B cell (primary cell): ENCODE measurements at regions not wholly inside any gene's neighbourhood (a gene's known extent, or its start where the extent isn't known, plus 50 kb on each side); places are given as distances from the start of the nearest gene placed in this dataset.

ENCODE experiments used
- ATAC-seq: fragments of 200-7000 bp; cut with Tn5 transposase; one replicate; pipeline ENCODE4 v1.10.0; 2021; ENCODE audit warnings: low read depth, mild to moderate bottlenecking, moderate number of reproducible peaks, moderate library complexity
- CTCF ChIA-PET: fragments of 350-600 bp; sonication (Branson Sonifier 250); formaldehyde crosslinking; loops from one replicate; lab custom pipeline; 2021; ENCODE audit warnings: antibody characterized with exemption, inconsistent platforms; lab: Charles Lee
- POLR2A ChIA-PET: fragments of 350-600 bp; sonication (Branson Sonifier 250); formaldehyde crosslinking; loops from one replicate; lab custom pipeline; 2021; ENCODE audit warnings: antibody characterized with exemption; lab: Charles Lee
- DNase-seq: peaks from one replicate; pipeline ENCODE4 v3.0.0; 2013
- H2AFZ ChIP-seq: 2 replicates; pipeline ENCODE4 v1.6.1; 2012; ENCODE audit warnings: mild to moderate bottlenecking, low read depth, low read length; ENCODE audit not compliant: insufficient read depth, poor library complexity, severe bottlenecking
- H3K27ac ChIP-seq, 2 donors: 1 replicate in 1 of 2; 2 replicates in 1 of 2; pipeline ENCODE4 v1.5.1; 2012 to 2013; ENCODE audit warnings: low read length in 2 of 2, mild to moderate bottlenecking in 2 of 2, moderate library complexity in 1 of 2
- H3K27me3 ChIP-seq, 4 experiments: fragments of 200-600 bp in 1 of 4; sonication (generic) in 1 of 4; replicated peaks in 1 of 4; 1 replicate in 2 of 4; 2 replicates in 2 of 4; pipeline versions ENCODE4 v1.6.1 to v1.7.0; 2013 to 2016; ENCODE audit warnings: low read length in 3 of 4, mild to moderate bottlenecking in 2 of 4, mixed read lengths in 1 of 4, moderate library complexity in 1 of 4; ENCODE audit not compliant: insufficient read depth in 4 of 4, control insufficient read depth in 3 of 4; ENCODE audit errors: control extremely low read depth in 1 of 4
- H3K36me3 ChIP-seq, 2 experiments: replicated peaks in 1 of 2; 1 replicate in 1 of 2; 2 replicates in 1 of 2; pipeline versions ENCODE4 v1.6.1 to v1.7.1; 2013; ENCODE audit warnings: low read length in 1 of 2; ENCODE audit not compliant: insufficient read depth in 2 of 2, control insufficient read depth in 1 of 2; ENCODE audit errors: control extremely low read depth in 1 of 2, extremely low read depth in 1 of 2
- H3K4me1 ChIP-seq, 2 donors: fragments of 200-600 bp in 1 of 2; sonication (generic) in 1 of 2; 1 replicate in 1 of 2; 2 replicates in 1 of 2; pipeline versions ENCODE4 v1.5.1 to v1.6.1; 2013 to 2017; ENCODE audit warnings: low read length in 2 of 2; ENCODE audit not compliant: control insufficient read depth in 2 of 2, insufficient read depth in 2 of 2
- H3K4me2 ChIP-seq: replicated peaks from 2 replicates; pipeline ENCODE3; 2012; ENCODE audit warnings: mild to moderate bottlenecking, low read depth, low read length; ENCODE audit not compliant: poor library complexity, severe bottlenecking
- H3K4me3 ChIP-seq, 5 experiments: fragments of 200-600 bp in 1 of 5; sonication (generic) in 1 of 5; 1 replicate in 3 of 5; 2 replicates in 2 of 5; pipeline versions ENCODE4 v1.5.1 to v1.7.0; 2011 to 2016; ENCODE audit warnings: low read length in 4 of 5, mild to moderate bottlenecking in 4 of 5, low read depth in 2 of 5, control low read depth in 1 of 5, moderate library complexity in 1 of 5; ENCODE audit not compliant: insufficient read depth in 1 of 5; ENCODE audit errors: control extremely low read depth in 1 of 5, extremely low read depth in 1 of 5
- H3K79me2 ChIP-seq: fragments of 200-600 bp; sonication (generic); one replicate; pipeline ENCODE4 v1.6.0; 2016; ENCODE audit warnings: low read length; ENCODE audit not compliant: control insufficient read depth, insufficient read depth
- H3K9ac ChIP-seq: fragments of 200-600 bp; sonication (generic); 2 replicates; pipeline ENCODE4 v1.6.1; 2017; ENCODE audit warnings: mild to moderate bottlenecking, low read length, moderate library complexity
- H3K9me3 ChIP-seq, 3 donors: one replicate each; pipeline versions ENCODE4 v1.6.1 to v1.7.1; 2013; ENCODE audit warnings: low read length in 2 of 3; ENCODE audit not compliant: control insufficient read depth in 2 of 3, insufficient read depth in 1 of 3; ENCODE audit errors: control extremely low read depth in 1 of 3
- H4K20me1 ChIP-seq: 2 replicates; pipeline ENCODE4 v1.6.0; 2012; ENCODE audit warnings: mild to moderate bottlenecking, low read length; ENCODE audit not compliant: insufficient read depth, control insufficient read depth, poor library complexity, severe bottlenecking
- H3K27ac Mint-ChIP-seq: one replicate; pipeline ENCODE4 v1.8.0; 2021; ENCODE audit warnings: mixed read lengths
- H3K27me3 Mint-ChIP-seq: one replicate; pipeline ENCODE4 v1.8.0; 2021; ENCODE audit warnings: mixed read lengths
- H3K4me1 Mint-ChIP-seq: one replicate; pipeline ENCODE4 v1.8.0; 2021; ENCODE audit warnings: mixed read lengths
- H3K4me3 Mint-ChIP-seq: one replicate; pipeline ENCODE4 v1.8.0; 2021; ENCODE audit warnings: mixed read lengths
- H3K9me3 Mint-ChIP-seq: one replicate; pipeline ENCODE4 v1.8.0; 2022; ENCODE audit warnings: mixed read lengths; ENCODE audit not compliant: insufficient read depth
- EZH2 ChIP-seq: IDR thresholded peaks from 2 replicates; pipeline ENCODE4 v1.6.1; 2012; ENCODE audit warnings: borderline replicate concordance, low read depth, mild to moderate bottlenecking, moderate library complexity, low read length; ENCODE audit not compliant: insufficient read depth, poor library complexity, severe bottlenecking
- WGBS: methylation state at CpG from one replicate; pipeline ENCODE4 v1.1.5; 2013; ENCODE audit warnings: missing lambda C conversion rate; ENCODE audit not compliant: insufficient coverage; 5-methylcytosine and 5-hydroxymethylcytosine counted together
- intact Hi-C: fragments of 100-400 bp; cut with micrococcal nuclease; formaldehyde crosslinking; loops from one replicate; pipeline ENCODE4 v1.10.0; 2022
- TF ChIP-seq, protein P1 (sequence below): fragments of 200-600 bp; IDR thresholded peaks from one replicate; pipeline ENCODE4 v1.8.0; 2022; ENCODE audit warnings: antibody characterized with exemption, mild to moderate bottlenecking

GRCh38 chr9:27763831-27764230, 190.6 kb upstream of the C9orf72 start:
- H3K27ac ChIP-seq, result no peak overlapping the region
- no peaks in the 10 kb centered on the region for H3K79me2 ChIP-seq
- Mint-ChIP-seq H3K27ac (no peak overlapping the region), H3K27me3 (no peaks in the 10 kb centered on the region), H3K9me3 (no peaks in the 10 kb centered on the region), H3K4me3 (no peak overlapping the region), H3K4me1 (no peaks in the 10 kb centered on the region)
- DNase-seq (no peak), ATAC-seq (no peak)
- H3K4me1 ChIP-seq, result no peaks in the 10 kb centered on the region
- WGBS, result 93% methylated on average over 7 of the region's 7 CpGs
- no peak overlapping the region for H3K4me3 ChIP-seq
- POLR2A ChIA-PET, result no interaction called here
- H2AFZ ChIP-seq, result no peak overlapping the region
- intact Hi-C loops, result no loop called here
- H4K20me1 ChIP-seq, result no peaks in the 10 kb centered on the region
- TF ChIP-seq EZH2, result no peak
- TF ChIP-seq, protein P1, sequence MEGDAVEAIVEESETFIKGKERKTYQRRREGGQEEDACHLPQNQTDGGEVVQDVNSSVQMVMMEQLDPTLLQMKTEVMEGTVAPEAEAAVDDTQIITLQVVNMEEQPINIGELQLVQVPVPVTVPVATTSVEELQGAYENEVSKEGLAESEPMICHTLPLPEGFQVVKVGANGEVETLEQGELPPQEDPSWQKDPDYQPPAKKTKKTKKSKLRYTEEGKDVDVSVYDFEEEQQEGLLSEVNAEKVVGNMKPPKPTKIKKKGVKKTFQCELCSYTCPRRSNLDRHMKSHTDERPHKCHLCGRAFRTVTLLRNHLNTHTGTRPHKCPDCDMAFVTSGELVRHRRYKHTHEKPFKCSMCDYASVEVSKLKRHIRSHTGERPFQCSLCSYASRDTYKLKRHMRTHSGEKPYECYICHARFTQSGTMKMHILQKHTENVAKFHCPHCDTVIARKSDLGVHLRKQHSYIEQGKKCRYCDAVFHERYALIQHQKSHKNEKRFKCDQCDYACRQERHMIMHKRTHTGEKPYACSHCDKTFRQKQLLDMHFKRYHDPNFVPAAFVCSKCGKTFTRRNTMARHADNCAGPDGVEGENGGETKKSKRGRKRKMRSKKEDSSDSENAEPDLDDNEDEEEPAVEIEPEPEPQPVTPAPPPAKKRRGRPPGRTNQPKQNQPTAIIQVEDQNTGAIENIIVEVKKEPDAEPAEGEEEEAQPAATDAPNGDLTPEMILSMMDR, result no peak
- no peaks in the 10 kb centered on the region for H3K27me3 ChIP-seq
- H3K9me3 ChIP-seq, result no peaks in the 10 kb centered on the region
- no peak overlapping the region for H3K9ac ChIP-seq
- no peak overlapping the region for H3K4me2 ChIP-seq
- CTCF ChIA-PET, result no interaction called here
- no peaks in the 10 kb centered on the region for H3K36me3 ChIP-seq

DNA sequence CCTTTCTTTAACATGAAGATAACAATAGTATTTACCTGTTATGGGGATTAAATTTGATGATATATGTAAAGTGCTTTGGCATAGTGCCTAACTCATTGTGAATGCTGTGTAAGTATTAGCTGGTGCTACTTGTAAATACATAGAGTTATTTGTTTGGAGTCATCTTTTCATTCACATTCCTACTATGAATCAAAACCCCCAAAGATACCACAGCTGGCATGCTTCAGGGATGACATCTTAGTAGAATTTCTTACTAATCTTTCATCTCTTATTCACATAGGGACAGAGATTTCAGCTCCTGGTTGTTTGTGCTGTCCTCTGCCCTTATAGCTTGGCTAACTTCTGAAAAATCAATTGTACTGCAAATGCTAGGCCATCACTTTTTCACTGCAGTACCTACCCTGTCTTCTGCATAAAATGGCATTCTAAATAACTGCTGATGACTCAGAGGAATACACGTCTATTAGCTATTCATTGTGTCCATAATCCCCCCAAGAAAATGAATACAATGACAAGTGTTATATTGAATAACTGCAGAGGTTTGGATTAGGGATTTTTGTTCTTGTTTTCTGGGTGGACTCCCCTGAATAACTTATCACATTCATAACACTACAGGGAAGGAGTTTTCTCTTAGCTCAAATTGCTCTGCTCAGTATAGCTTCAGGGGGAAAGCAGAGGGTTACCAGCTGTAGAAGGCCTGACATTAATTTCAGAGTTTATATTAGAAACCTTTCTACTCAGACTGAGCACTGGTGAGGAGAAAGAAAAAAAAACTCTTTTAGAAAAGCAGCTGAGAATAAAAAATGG, 192.2 kb upstream of the C9orf72 start:
- DNase-seq (no peak), ATAC-seq (no peak)
- no peak overlapping the region for H3K4me3 ChIP-seq
- H4K20me1 ChIP-seq, result no peaks in the 10 kb centered on the region
- intact Hi-C loops, result no loop called here
- H3K4me1 ChIP-seq, result no peaks in the 10 kb centered on the region
- no CpG with 5 or more reads among the region's 1 CpG for WGBS
- Mint-ChIP-seq H3K4me3 (no peak overlapping the region), H3K9me3 (no peaks in the 10 kb centered on the region), H3K27ac (no peak overlapping the region), H3K27me3 (no peaks in the 10 kb centered on the region), H3K4me1 (no peaks in the 10 kb centered on the region)
- H3K9ac ChIP-seq, result no peak overlapping the region
- no peak overlapping the region for H2AFZ ChIP-seq
- no peaks in the 10 kb centered on the region for H3K36me3 ChIP-seq
- no peaks in the 10 kb centered on the region for H3K79me2 ChIP-seq
- H3K9me3 ChIP-seq, result no peaks in the 10 kb centered on the region
- no peak overlapping the region for H3K27ac ChIP-seq
- TF ChIP-seq EZH2, result no peak
- TF ChIP-seq, protein P1, result no peak
- no peaks in the 10 kb centered on the region for H3K27me3 ChIP-seq
- CTCF ChIA-PET, result no interaction called here
- POLR2A ChIA-PET, result no interaction called here
- H3K4me2 ChIP-seq, result no peak overlapping the region
